Peyer's patch (tissue), 4 donors: ENCODE measurements at regions not wholly inside any gene's neighbourhood (a gene's known extent, or its start where the extent isn't known, plus 50 kb on each side); places are given as distances from the start of the nearest gene placed in this dataset.

Source experiments
- CTCF ChIP-seq, 6 experiments: fragments of 450-650 bp in 4 of 6; fragments of 200-600 bp in 2 of 6; sonication (generic) in 1 of 6; IDR thresholded peaks; one replicate each; pipeline ENCODE4 v1.5.1; 2017 to 2019; ENCODE audit warnings: antibody characterized with exemption in 6 of 6, mild to moderate bottlenecking in 3 of 6, moderate library complexity in 1 of 6
- POLR2A ChIP-seq, 2 donors: fragments of 450-650 bp; IDR thresholded peaks; one replicate each; pipeline ENCODE4 v1.5.1; 2017; ENCODE audit warnings: antibody characterized with exemption in 2 of 2, mild to moderate bottlenecking in 2 of 2, moderate library complexity in 2 of 2

DNA sequence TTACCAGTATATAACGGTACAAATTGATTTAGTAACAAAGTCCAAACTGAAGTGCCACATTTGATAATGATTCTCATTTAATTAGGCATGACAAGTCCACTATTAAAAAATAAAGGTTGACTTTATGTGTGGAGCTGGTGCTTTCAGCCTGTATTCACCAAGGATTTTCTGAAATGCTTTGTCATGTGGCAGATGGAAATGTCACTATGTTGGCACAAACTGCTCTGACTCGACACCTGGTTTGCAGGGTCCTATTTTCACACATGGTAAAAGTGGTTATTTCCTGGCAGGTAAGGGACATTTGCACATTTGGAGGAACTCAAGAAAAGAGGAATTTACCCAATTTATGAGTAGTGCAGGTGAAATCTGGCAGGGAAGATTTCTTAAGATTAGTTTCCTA lies 572.6 kb upstream of the MDGA2 start:
- TF ChIP-seq CTCF (IDR thresholded peaks at IDR 0.05) = no peak
- TF ChIP-seq POLR2A (IDR thresholded peaks at IDR 0.05) = no peak
